Breast epithelium (tissue), 4 donors: ENCODE measurements at regions not wholly inside any gene's neighbourhood (a gene's known extent, or its start where the extent isn't known, plus 50 kb on each side); places are given as distances from the start of the nearest gene placed in this dataset.

Source experiments
- DNase-seq, 2 donors: peaks; one replicate each; pipeline ENCODE4 v3.0.0-alpha.2; 2019; ENCODE audit warnings: low spot score in 2 of 2
- H3K27ac ChIP-seq, 2 donors: fragments of 200-600 bp; sonication (generic) in 1 of 2; one replicate each; pipeline ENCODE4 v1.5.1; 2016 to 2019; ENCODE audit warnings: mild to moderate bottlenecking in 1 of 2
- H3K27me3 ChIP-seq, 2 donors: fragments of 200-600 bp; sonication (generic) in 1 of 2; one replicate each; pipeline versions ENCODE4 v1.5.1 to v1.6.0; 2017 to 2019; ENCODE audit warnings: control low read depth in 1 of 2, mild to moderate bottlenecking in 1 of 2
- H3K36me3 ChIP-seq: fragments of 200-600 bp; one replicate; pipeline ENCODE4 v1.5.1; 2019
- H3K4me1 ChIP-seq, 2 donors: fragments of 200-600 bp; sonication (generic); one replicate each; pipeline ENCODE4 v1.5.1; 2016 to 2019; ENCODE audit warnings: control low read depth in 1 of 2
- H3K4me3 ChIP-seq, 3 donors: fragments of 200-600 bp; sonication (generic); 1 replicate in 2 of 3; 2 replicates in 1 of 3; pipeline ENCODE4 v1.5.1; 2016 to 2019; ENCODE audit warnings: mild to moderate bottlenecking in 3 of 3, moderate library complexity in 2 of 3
- H3K9me3 ChIP-seq, 2 donors: fragments of 200-600 bp; sonication (generic) in 1 of 2; one replicate each; pipeline ENCODE4 v1.5.1; 2016 to 2019; ENCODE audit warnings: control low read depth in 1 of 2
- CTCF ChIP-seq, 3 donors: fragments of 450-650 bp; IDR thresholded peaks; one replicate each; pipeline ENCODE4 v1.5.1; 2016 to 2017; ENCODE audit warnings: antibody characterized with exemption in 3 of 3, mild to moderate bottlenecking in 3 of 3, moderate library complexity in 3 of 3
- POLR2A ChIP-seq: fragments of 450-650 bp; IDR thresholded peaks from one replicate; pipeline ENCODE4 v1.6.1; 2016; ENCODE audit warnings: antibody characterized with exemption, mild to moderate bottlenecking, moderate library complexity
- POLR2AphosphoS5 ChIP-seq, 3 donors: sonication (generic); formaldehyde crosslinking; IDR thresholded peaks; one replicate each; pipeline ENCODE4 v1.6.1; 2017; ENCODE audit warnings: antibody characterized with exemption in 3 of 3
- intact Hi-C: fragments of 100-400 bp; cut with DNase I; formaldehyde crosslinking; loops from one replicate; pipeline ENCODE4 v1.15.1; 2023; ENCODE audit warnings: low total_unique reads

- TF ChIP-seq CTCF (IDR thresholded peaks at IDR 0.05) (no peak), POLR2A (no peak), POLR2AphosphoS5 (IDR thresholded peaks at IDR 0.05) (no peak)
- intact Hi-C loops, result loop anchor here (10.0 kb wide), 1 partner anchor 1345 kb away; no protein-coding TSS in a partner anchor
- Histone ChIP-seq H3K4me3 (no peak overlapping the region), H3K9me3 (peaks cover 0 to 6% of the 10 kb centered on the region in 2 donors), H3K4me1 (no peaks in the 10 kb centered on the region), H3K27ac (no peak overlapping the region), H3K27me3 (no peaks in the 10 kb centered on the region), H3K36me3 (no peaks in the 10 kb centered on the region)
- no peak for DNase-seq
These were observed 169.6 kb upstream of the ZNF804B start for GRCh38 chr7:88589927-88590326.

GRCh38 chr7:88586890-88587289 is 172.6 kb upstream of the ZNF804B start:
- intact Hi-C loops, result loop anchor here (10.0 kb wide), 1 partner anchor 1348 kb away; no protein-coding TSS in a partner anchor
- H3K9me3 ChIP-seq, result no peaks in the 10 kb centered on the region
- no peak for DNase-seq
- no peak overlapping the region for H3K27ac ChIP-seq
- H3K36me3 ChIP-seq, result no peaks in the 10 kb centered on the region
- no peaks in the 10 kb centered on the region for H3K4me1 ChIP-seq
- H3K4me3 ChIP-seq, result no peak overlapping the region
- no peaks in the 10 kb centered on the region for H3K27me3 ChIP-seq
- TF ChIP-seq POLR2A (no peak), CTCF (IDR thresholded peaks at IDR 0.05) (no peak), POLR2AphosphoS5 (IDR thresholded peaks at IDR 0.05) (no peak)

GRCh38 chr7:88586219-88586618 is 173.3 kb upstream of the ZNF804B start:
- Histone ChIP-seq H3K4me3 (no peak overlapping the region), H3K27ac (no peak overlapping the region), H3K4me1 (no peaks in the 10 kb centered on the region), H3K36me3 (no peaks in the 10 kb centered on the region), H3K27me3 (no peaks in the 10 kb centered on the region), H3K9me3 (no peaks in the 10 kb centered on the region)
- no peak for DNase-seq
- intact Hi-C loops, result loop anchor here (10.0 kb wide), 1 partner anchor 1349 kb away; no protein-coding TSS in a partner anchor
- TF ChIP-seq POLR2AphosphoS5 (IDR thresholded peaks at IDR 0.05) (no peak), POLR2A (no peak), CTCF (IDR thresholded peaks at IDR 0.05) (no peak)

- Histone ChIP-seq H3K4me1 (no peaks in the 10 kb centered on the region), H3K4me3 (no peak overlapping the region), H3K27ac (no peak overlapping the region), H3K36me3 (no peaks in the 10 kb centered on the region), H3K9me3 (no peaks in the 10 kb centered on the region), H3K27me3 (no peaks in the 10 kb centered on the region)
- no peak for TF ChIP-seq CTCF (IDR thresholded peaks at IDR 0.05)
- TF ChIP-seq POLR2AphosphoS5 (IDR thresholded peaks at IDR 0.05), result no peak
- no peak for TF ChIP-seq POLR2A
- DNase-seq, result no peak
- intact Hi-C loops, result no loop called here
These were observed 182.8 kb upstream of the ZNF804B start for GRCh38 chr7:88576720-88577119.

- H3K4me1 ChIP-seq, result no peaks in the 10 kb centered on the region
- no peaks in the 10 kb centered on the region for H3K36me3 ChIP-seq
- no peak for DNase-seq
- intact Hi-C loops, result no loop called here
- no peak overlapping the region for H3K4me3 ChIP-seq
- H3K27ac ChIP-seq, result no peak overlapping the region
- H3K9me3 ChIP-seq, result no peaks in the 10 kb centered on the region
- no peak for TF ChIP-seq POLR2A
- no peak for TF ChIP-seq CTCF (IDR thresholded peaks at IDR 0.05)
- TF ChIP-seq POLR2AphosphoS5 (IDR thresholded peaks at IDR 0.05), result no peak
- no peaks in the 10 kb centered on the region for H3K27me3 ChIP-seq
These were observed 193.3 kb upstream of the ZNF804B start for GRCh38 chr7:88566162-88566729.
